Stomach (tissue), 8 donors: ENCODE measurements at regions not wholly inside any gene's neighbourhood (a gene's known extent, or its start where the extent isn't known, plus 50 kb on each side); places are given as distances from the start of the nearest gene placed in this dataset.

Experiments
- DNase-seq, 2 donors: peaks; one replicate each; pipeline versions ENCODE4 v3.0.0 to v3.0.0-alpha.2; 2013 to 2019
- H3K27ac ChIP-seq, 5 donors: fragments of 200-600 bp in 4 of 5; sonication (generic) in 4 of 5; one replicate each; pipeline ENCODE4 v1.5.1; 2013 to 2019; ENCODE audit warnings: mild to moderate bottlenecking in 1 of 5, moderate library complexity in 1 of 5
- H3K27me3 ChIP-seq, 3 donors: fragments of 200-600 bp; sonication (generic); one replicate each; pipeline ENCODE4 v1.5.1; 2017 to 2019; ENCODE audit warnings: mixed run types in 1 of 3
- H3K36me3 ChIP-seq, 4 donors: fragments of 200-600 bp; sonication (generic); 1 replicate in 3 of 4; 2 replicates in 1 of 4; pipeline ENCODE4 v1.5.1; 2016 to 2019
- H3K4me1 ChIP-seq, 4 donors: fragments of 200-600 bp; sonication (generic); one replicate each; pipeline ENCODE4 v1.5.1; 2016 to 2019
- H3K4me3 ChIP-seq, 4 donors: fragments of 200-600 bp; sonication (generic) in 3 of 4; one replicate each; pipeline ENCODE4 v1.5.1; 2016 to 2019; ENCODE audit warnings: mild to moderate bottlenecking in 1 of 4
- H3K9me3 ChIP-seq, 4 donors: fragments of 200-600 bp; sonication (generic); one replicate each; pipeline ENCODE4 v1.5.1; 2016 to 2019
- EP300 ChIP-seq: sonication (generic); formaldehyde crosslinking; IDR thresholded peaks from one replicate; pipeline ENCODE4 v1.6.1; 2017; ENCODE audit warnings: antibody characterized with exemption
- POLR2A ChIP-seq, 4 donors: fragments of 450-650 bp; IDR thresholded peaks; one replicate each; pipeline ENCODE4 v1.6.1; 2016; ENCODE audit warnings: antibody characterized with exemption in 4 of 4, control low read depth in 2 of 4, mild to moderate bottlenecking in 1 of 4, moderate library complexity in 1 of 4
- POLR2AphosphoS5 ChIP-seq, 3 donors: sonication (generic); formaldehyde crosslinking; IDR thresholded peaks; one replicate each; pipeline ENCODE4 v1.6.1; 2016; ENCODE audit warnings: antibody characterized with exemption in 3 of 3
- WGBS, 5 donors: extraction: QIAGEN DNeasy Blood & Tissue Kit in 3 of 5; methylation state at CpG; one replicate each; pipeline versions ENCODE4 v1.1.5 to v1.1.7; 2013 to 2018; 5-methylcytosine and 5-hydroxymethylcytosine counted together
- intact Hi-C: fragments of 100-400 bp; cut with DNase I; formaldehyde crosslinking; loops from one replicate; pipeline ENCODE4 v1.15.1; 2023; ENCODE audit warnings: low total_unique reads
- TF ChIP-seq, protein P1 (sequence below), 7 experiments: fragments of 450-650 bp in 4 of 7; fragments of 200-600 bp in 3 of 7; sonication (generic) in 3 of 7; IDR thresholded peaks; one replicate each; pipeline ENCODE4 v1.5.1; 2016 to 2019; ENCODE audit warnings: antibody characterized with exemption in 7 of 7, control low read depth in 2 of 7, mild to moderate bottlenecking in 1 of 7
- donor health status: healthy with polysubstance abuse.
- donor health status: Bipolar disorder and iron deficiency.
- donor health status: healthy.

DNA sequence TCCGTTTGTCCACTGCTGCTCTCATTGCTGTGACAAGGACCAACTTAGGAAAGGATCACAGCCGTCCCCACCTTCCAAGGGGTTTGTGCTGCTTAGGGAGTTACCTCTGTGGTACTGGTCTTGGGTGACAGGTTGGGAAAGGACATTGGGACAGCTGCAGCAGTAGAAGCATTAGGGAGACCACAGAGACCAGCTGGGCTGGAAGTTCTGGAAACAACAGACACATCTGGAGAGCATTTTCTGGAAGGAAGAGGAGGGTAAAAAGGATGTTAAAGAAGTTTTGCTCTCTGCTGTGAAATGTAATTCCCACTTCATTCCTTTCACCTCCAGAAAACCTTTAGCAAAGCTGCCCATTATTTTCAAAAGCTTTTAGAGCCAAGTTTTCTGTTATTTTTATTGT, 304.2 kb downstream of the LRFN2 start:
- peaks cover 0 to 25% (median 0%) of the 10 kb centered on the region in 3 donors for H3K27me3 ChIP-seq
- TF ChIP-seq, protein P1, sequence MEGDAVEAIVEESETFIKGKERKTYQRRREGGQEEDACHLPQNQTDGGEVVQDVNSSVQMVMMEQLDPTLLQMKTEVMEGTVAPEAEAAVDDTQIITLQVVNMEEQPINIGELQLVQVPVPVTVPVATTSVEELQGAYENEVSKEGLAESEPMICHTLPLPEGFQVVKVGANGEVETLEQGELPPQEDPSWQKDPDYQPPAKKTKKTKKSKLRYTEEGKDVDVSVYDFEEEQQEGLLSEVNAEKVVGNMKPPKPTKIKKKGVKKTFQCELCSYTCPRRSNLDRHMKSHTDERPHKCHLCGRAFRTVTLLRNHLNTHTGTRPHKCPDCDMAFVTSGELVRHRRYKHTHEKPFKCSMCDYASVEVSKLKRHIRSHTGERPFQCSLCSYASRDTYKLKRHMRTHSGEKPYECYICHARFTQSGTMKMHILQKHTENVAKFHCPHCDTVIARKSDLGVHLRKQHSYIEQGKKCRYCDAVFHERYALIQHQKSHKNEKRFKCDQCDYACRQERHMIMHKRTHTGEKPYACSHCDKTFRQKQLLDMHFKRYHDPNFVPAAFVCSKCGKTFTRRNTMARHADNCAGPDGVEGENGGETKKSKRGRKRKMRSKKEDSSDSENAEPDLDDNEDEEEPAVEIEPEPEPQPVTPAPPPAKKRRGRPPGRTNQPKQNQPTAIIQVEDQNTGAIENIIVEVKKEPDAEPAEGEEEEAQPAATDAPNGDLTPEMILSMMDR (IDR thresholded peaks at IDR 0.05), result no peak
- TF ChIP-seq EP300 (no peak), POLR2A (IDR thresholded peaks at IDR 0.05) (no peak), POLR2AphosphoS5 (IDR thresholded peaks at IDR 0.05) (no peak)

DNA sequence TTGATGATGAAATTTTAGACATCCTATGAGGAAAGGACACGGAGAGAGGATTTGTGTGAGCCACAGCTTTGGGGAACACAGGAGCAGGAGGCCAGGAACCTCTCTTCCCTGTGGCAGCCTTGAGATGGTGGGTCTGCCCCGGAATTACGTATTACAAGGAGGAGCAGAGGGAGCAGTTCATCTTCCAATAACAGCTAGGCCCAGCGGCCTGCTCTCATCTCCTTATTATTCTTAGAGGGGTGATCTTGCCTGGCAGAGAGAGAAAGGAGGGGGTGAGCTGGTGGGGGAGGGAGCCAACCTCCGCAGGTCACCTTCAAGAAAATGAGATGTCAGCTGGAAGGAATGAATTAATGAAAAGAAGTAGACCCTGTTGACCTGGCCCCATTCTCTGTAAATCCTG, 305.8 kb downstream of the LRFN2 start:
- H3K36me3 ChIP-seq, result no peaks in the 10 kb centered on the region
- TF ChIP-seq POLR2A (IDR thresholded peaks at IDR 0.05) (no peak), POLR2AphosphoS5 (IDR thresholded peaks at IDR 0.05) (no peak), EP300 (no peak)
- TF ChIP-seq, protein P1 (IDR thresholded peaks at IDR 0.05), result no peak
- intact Hi-C loops, result no loop called here
- no peak overlapping the region for H3K4me3 ChIP-seq
- no peak overlapping the region for H3K27ac ChIP-seq
- peaks cover 0 to 2% (median 0%) of the 10 kb centered on the region in 4 donors for H3K4me1 ChIP-seq
- no peak for DNase-seq
- no peaks in the 10 kb centered on the region for H3K9me3 ChIP-seq
- WGBS, 5 donors, result 77 to 85% (median 83%) methylated on average over 5 of the region's 5 CpGs
- peaks cover 0 to 17% (median 0%) of the 10 kb centered on the region in 3 donors for H3K27me3 ChIP-seq

More for the DNA sequence above, 304.2 kb downstream of the LRFN2 start:
- Histone ChIP-seq H3K4me1 (no peaks in the 10 kb centered on the region), H3K9me3 (no peaks in the 10 kb centered on the region), H3K27ac (no peak overlapping the region), H3K4me3 (no peak overlapping the region), H3K36me3 (no peaks in the 10 kb centered on the region)
- intact Hi-C loops, result no loop called here
- DNase-seq, result no peak
- WGBS, 5 donors, result 50 to 82% (median 72%) methylated on average over 2 of the region's 2 CpGs

DNA sequence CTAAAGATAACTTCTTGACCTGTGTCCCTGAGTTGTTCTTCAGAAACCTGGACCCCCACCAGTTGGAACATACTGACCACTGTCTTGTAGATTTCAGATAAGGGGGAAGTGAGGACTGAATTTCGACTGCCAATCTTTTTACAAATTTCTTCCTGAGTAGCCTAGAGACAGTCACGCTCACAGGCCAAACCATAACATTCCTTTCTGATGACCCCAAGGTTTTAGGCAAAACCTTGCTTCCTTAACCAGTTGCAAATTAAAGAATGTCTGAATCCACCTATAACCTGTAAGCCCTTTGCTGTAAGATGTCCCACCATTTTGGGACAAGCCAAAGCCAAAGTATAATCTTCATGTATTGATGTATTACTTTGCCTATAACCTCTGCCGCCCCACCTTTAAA, 306.9 kb downstream of the LRFN2 start:
- no peaks in the 10 kb centered on the region for H3K9me3 ChIP-seq

DNA sequence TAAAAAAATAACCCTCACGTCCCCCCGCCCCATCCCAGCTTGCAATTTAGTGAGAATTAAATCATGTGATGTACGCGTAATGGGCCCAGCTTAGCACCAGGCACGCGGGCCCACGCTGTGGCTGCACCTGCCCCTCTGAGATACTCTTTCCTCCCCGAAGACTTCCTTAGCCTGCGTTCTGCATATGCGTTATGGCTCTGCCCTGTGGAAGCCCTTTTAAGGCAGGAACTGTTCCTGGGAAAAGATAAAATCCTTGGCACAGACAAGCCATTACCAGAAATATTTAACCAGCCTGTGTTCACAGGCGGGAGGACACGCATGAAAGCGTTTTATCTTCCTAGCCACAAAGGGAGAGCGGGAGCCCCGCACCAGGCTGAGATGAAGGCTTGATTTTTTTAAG, 311.0 kb downstream of the LRFN2 start:
- peak; percentile 45 to 52 for DNase-seq
- no peaks in the 10 kb centered on the region for H3K9me3 ChIP-seq
- no peak overlapping the region for H3K4me3 ChIP-seq
- H3K27me3 ChIP-seq, result no peaks in the 10 kb centered on the region
- no peaks in the 10 kb centered on the region for H3K36me3 ChIP-seq
- intact Hi-C loops, result no loop called here
- H3K27ac ChIP-seq, result no peak overlapping the region
- 38 to 67% (median 48%) methylated on average over 15 of the region's 15 CpGs for WGBS, 5 donors
- no peak for TF ChIP-seq POLR2AphosphoS5 (IDR thresholded peaks at IDR 0.05)
- no peak for TF ChIP-seq POLR2A (IDR thresholded peaks at IDR 0.05)
- TF ChIP-seq, protein P1 (IDR thresholded peaks at IDR 0.05), result no peak
- no peak for TF ChIP-seq EP300
- peaks cover 0 to 7% (median 2%) of the 10 kb centered on the region in 4 donors for H3K4me1 ChIP-seq

More for the DNA sequence above, 306.9 kb downstream of the LRFN2 start:
- no peak for DNase-seq
- TF ChIP-seq POLR2A (IDR thresholded peaks at IDR 0.05) (no peak), EP300 (no peak), POLR2AphosphoS5 (IDR thresholded peaks at IDR 0.05) (no peak)
- TF ChIP-seq, protein P1 (IDR thresholded peaks at IDR 0.05), result no peak
- H3K36me3 ChIP-seq, result no peaks in the 10 kb centered on the region
- H3K4me1 ChIP-seq, result peaks cover 0 to 7% (median 2%) of the 10 kb centered on the region in 4 donors
- intact Hi-C loops, result no loop called here
- H3K27me3 ChIP-seq, result peaks cover 0 to 8% (median 0%) of the 10 kb centered on the region in 3 donors
- no peak overlapping the region for H3K4me3 ChIP-seq
- 66 to 83% (median 77%) methylated on average over 3 of the region's 3 CpGs for WGBS, 5 donors
- no peak overlapping the region for H3K27ac ChIP-seq
